Mucosa of descending colon (tissue), 3 donors: ENCODE measurements at regions not wholly inside any gene's neighbourhood (a gene's known extent, or its start where the extent isn't known, plus 50 kb on each side); places are given as distances from the start of the nearest gene placed in this dataset.

Experiments used
- ATAC-seq: fragments of 200-7000 bp; cut with Tn5 transposase; one replicate; pipeline ENCODE4 v1.9.1; 2020; ENCODE audit warnings: mild to moderate bottlenecking, moderate library complexity
- DNase-seq, 3 donors: peaks; one replicate each; pipeline ENCODE4 v3.0.0-alpha.2; 2020
- H3K36me3 ChIP-seq: fragments of 200-600 bp; one replicate; pipeline ENCODE4 v1.8.0; 2021; ENCODE audit warnings: low read depth, mild to moderate bottlenecking
- H3K4me1 ChIP-seq: fragments of 200-600 bp; one replicate; pipeline ENCODE4 v1.8.0; 2021; ENCODE audit warnings: low read depth, mild to moderate bottlenecking
- H3K4me3 ChIP-seq: fragments of 200-600 bp; one replicate; pipeline ENCODE4 v1.8.0; 2021; ENCODE audit warnings: mild to moderate bottlenecking
- H3K9me3 ChIP-seq: fragments of 200-600 bp; one replicate; pipeline ENCODE4 v1.8.0; 2021; ENCODE audit warnings: mild to moderate bottlenecking
- intact Hi-C, 2 donors: fragments of 100-400 bp; cut with DNase I in 1 of 2; cut with micrococcal nuclease in 1 of 2; formaldehyde crosslinking; loops; one replicate each; pipeline versions ENCODE4 v1.11.0 to v1.11.1; 2022; cut with DNase I, micrococcal nuclease
- TF ChIP-seq, protein P1 (sequence below): fragments of 200-600 bp; IDR thresholded peaks from one replicate; pipeline ENCODE4 v1.8.0; 2022; ENCODE audit warnings: antibody characterized with exemption, mild to moderate bottlenecking
- donor health status: DM: no; HTN: no; CAD: no; lungs with moderate emphysema.
- donor health status: DM: no; HTN: no; CAD: no.
- donor health status: DM: no; HTN: yes; CAD: no.

DNA sequence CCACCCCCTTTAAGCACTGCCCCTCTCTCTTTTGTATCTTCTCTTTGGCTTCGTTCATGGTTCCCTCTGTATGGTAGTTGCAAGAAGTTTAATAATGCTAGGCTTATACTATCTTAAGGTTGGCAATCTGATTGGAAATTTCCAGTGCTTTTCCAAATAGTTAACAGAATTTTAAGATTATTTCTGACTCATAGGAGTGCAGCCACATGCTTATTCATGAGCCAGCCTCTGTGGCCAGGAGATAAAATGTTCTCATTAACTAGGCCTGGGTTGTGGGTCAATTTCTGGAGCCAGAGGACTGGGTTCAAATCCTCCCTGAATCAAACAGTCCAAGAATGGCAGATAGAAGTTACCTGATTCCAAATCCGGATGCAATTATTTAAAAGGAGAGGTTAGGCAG, 103.1 kb downstream of the ATP6V1G3 start:
- Histone ChIP-seq H3K36me3 (no peaks in the 10 kb centered on the region), H3K4me3 (no peak overlapping the region), H3K9me3 (no peaks in the 10 kb centered on the region), H3K4me1 (no peaks in the 10 kb centered on the region)
- intact Hi-C loops, result no loop called here
- DNase-seq (no peak), ATAC-seq (no peak)
- TF ChIP-seq, protein P1, sequence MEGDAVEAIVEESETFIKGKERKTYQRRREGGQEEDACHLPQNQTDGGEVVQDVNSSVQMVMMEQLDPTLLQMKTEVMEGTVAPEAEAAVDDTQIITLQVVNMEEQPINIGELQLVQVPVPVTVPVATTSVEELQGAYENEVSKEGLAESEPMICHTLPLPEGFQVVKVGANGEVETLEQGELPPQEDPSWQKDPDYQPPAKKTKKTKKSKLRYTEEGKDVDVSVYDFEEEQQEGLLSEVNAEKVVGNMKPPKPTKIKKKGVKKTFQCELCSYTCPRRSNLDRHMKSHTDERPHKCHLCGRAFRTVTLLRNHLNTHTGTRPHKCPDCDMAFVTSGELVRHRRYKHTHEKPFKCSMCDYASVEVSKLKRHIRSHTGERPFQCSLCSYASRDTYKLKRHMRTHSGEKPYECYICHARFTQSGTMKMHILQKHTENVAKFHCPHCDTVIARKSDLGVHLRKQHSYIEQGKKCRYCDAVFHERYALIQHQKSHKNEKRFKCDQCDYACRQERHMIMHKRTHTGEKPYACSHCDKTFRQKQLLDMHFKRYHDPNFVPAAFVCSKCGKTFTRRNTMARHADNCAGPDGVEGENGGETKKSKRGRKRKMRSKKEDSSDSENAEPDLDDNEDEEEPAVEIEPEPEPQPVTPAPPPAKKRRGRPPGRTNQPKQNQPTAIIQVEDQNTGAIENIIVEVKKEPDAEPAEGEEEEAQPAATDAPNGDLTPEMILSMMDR, result no peak

DNA sequence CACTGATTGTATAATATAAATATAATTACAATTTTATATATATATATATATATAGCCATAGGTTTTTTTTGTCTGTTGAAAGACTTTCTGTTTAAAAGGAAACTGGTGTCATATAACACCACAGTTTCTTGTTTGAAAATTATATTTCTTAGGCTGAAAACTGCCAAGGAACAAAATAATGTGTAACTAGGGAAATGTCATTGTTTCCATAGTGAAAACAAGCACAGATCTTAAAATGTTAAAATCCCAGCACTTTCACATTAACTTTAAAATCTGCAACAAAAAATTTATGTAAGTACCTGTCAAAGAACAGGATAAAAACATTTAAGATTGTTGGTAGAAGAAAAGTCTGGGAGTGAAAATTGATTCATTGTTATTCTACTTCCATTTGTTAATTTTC, 104.2 kb downstream of the ATP6V1G3 start:
- no peak for DNase-seq
- Histone ChIP-seq H3K4me3 (no peak overlapping the region), H3K9me3 (peaks cover 2% of the 10 kb centered on the region), H3K36me3 (no peaks in the 10 kb centered on the region), H3K4me1 (no peaks in the 10 kb centered on the region)
- intact Hi-C loops, result no loop called here
- no peak for ATAC-seq
- TF ChIP-seq, protein P1, result no peak

DNA sequence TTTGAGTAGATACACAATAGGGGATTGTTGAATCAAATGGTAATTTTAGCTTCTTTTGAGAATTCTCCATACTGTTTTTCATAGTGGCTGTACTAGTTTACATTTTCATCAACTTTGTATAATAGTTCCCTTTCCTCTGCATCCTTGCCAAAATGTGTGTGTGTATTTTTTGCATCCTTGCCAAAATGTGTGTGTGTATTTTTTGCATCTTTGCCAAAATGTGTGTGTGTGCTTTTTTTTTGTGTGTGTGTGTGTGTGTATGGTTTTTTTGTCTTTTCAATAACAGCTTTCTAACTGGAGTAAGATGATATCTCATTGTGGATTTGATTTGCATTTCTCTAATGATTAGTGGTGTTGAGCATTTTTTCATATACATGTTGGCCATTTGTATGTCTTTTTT, 105.4 kb downstream of the ATP6V1G3 start:
- Histone ChIP-seq H3K9me3 (peaks cover 2% of the 10 kb centered on the region), H3K36me3 (no peaks in the 10 kb centered on the region), H3K4me3 (no peak overlapping the region), H3K4me1 (no peaks in the 10 kb centered on the region)
- no peak for ATAC-seq
- TF ChIP-seq, protein P1, result no peak
- intact Hi-C loops, result no loop called here
- DNase-seq, result no peak

DNA sequence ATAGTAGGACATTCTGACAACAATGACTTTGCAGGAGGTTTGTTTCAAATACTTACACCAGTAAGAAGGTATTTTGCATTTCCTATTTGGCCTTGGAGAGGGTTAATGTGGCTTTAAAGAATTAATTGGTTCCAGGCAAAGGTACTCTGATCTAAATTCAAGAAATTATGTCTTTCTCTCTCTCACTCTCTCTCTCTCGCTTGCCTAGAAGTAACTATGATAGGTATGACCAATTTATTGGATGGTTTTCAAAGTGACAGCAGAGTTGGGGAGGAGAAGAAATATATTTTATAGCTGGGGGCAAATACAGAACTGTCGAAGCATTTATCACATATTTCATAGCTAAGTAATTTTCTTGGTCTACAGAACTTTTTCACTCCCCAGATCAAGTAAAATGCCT, 116.0 kb downstream of the ATP6V1G3 start:
- Histone ChIP-seq H3K4me1 (no peaks in the 10 kb centered on the region), H3K9me3 (no peaks in the 10 kb centered on the region), H3K36me3 (no peaks in the 10 kb centered on the region), H3K4me3 (no peak overlapping the region)
- ATAC-seq, result no peak
- intact Hi-C loops, result no loop called here
- TF ChIP-seq, protein P1, result no peak
- no peak for DNase-seq

DNA sequence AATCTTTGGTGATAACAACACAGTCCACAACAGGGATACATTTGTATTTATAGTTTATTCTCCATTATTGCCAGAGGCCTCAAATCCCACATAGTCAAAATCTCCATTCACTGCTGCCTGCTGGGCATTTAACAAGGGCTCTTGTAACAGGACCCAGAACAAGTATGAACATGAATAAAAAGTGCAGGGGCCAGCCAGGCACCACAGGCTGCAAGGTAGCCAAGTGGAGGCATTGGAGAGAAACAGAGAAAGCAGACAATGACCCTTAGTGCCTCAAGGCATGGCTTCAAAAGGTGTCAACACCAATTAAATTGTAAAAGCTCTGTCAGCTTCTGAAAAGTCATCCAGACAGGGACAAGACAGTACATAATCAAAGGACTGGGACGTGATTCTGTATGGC, 116.8 kb downstream of the ATP6V1G3 start:
- Histone ChIP-seq H3K9me3 (no peaks in the 10 kb centered on the region), H3K4me1 (no peaks in the 10 kb centered on the region), H3K4me3 (no peak overlapping the region), H3K36me3 (no peaks in the 10 kb centered on the region)
- ATAC-seq, result no peak
- no peak for DNase-seq
- intact Hi-C loops, result no loop called here
- TF ChIP-seq, protein P1, result no peak

DNA sequence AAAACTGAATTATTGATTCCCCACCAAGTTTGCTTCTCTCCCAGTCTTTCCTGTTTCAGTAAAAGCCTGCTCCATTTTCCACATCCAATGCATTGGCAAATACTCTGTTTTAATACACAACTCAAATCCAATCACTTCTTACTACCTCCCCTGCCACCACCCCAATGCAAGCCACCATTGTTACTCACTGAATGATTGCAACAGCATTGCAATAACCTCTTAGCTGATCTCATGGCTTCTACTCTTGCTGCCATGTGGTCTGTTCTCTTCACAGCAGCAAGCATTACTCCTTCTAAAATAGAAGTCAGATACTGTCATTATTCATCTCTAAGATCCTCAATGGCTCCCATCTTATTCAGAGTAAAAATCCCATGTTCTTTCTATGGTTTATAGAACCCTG, 123.4 kb downstream of the ATP6V1G3 start:
- no peak for DNase-seq
- no peak for ATAC-seq
- H3K4me1 ChIP-seq, result no peaks in the 10 kb centered on the region
- H3K9me3 ChIP-seq, result no peaks in the 10 kb centered on the region
- TF ChIP-seq, protein P1, result no peak
- no peak overlapping the region for H3K4me3 ChIP-seq
- intact Hi-C loops, result no loop called here
- no peaks in the 10 kb centered on the region for H3K36me3 ChIP-seq
